Activated gamma-delta T cell treated with anti-CD3 and anti-CD28 coated beads, Interleukin-2, amount 50 U/mL, for 16 hours (primary cell): ENCODE measurements at regions not wholly inside any gene's neighbourhood (a gene's known extent, or its start where the extent isn't known, plus 50 kb on each side); places are given as distances from the start of the nearest gene placed in this dataset.
"Not testable (repeated sequence)": the region's sequence is repeated elsewhere in the genome, so short reads cannot be mapped to it uniquely, and the experiment has no call there.

Experiments used
- DNase-seq: peaks from one replicate; pipeline ENCODE4 v3.0.0-alpha.2; 2020; ENCODE audit warnings: low read depth

DNA sequence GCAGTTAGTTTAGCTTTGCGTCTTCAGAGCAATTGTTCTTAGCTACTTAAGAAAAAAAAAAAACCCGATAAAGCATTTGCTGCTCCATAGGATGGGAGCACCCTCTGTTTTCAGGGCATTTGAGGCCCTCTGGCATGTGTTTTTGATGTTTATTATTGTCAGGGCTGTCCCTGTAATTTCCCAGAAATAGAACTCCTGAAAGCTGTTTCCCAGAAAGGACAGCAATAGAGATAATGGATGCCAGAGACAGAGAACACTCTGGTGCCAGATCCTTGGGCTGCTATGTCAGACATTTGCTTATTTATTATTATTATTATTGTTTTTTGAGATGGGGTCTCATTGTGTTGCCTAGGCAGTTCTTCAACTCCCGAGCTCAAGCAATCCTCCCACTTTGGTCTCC lies 201.3 kb downstream of the ALG10 start:
- DNase-seq, result no peak

DNA sequence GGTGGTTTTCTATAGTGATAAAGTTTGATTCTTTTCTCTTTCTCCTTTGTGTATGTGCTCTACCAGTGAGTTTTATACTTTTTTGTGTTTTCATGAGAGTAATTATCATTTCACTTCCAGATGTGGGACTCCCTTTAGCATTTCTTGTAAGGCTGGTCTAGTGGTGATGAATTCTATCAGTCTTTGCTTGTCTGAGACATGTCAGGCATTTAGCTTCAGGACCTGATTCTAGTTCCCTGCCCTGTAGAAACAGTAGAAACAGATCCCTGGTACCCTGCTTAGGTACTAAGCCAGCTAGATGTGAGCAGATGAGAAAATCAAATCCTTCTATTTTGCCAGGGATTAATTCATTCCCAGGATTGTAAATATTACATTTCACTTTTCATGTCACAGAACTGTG lies 203.7 kb downstream of the ALG10 start:
- not testable (repeated sequence) for DNase-seq

DNA sequence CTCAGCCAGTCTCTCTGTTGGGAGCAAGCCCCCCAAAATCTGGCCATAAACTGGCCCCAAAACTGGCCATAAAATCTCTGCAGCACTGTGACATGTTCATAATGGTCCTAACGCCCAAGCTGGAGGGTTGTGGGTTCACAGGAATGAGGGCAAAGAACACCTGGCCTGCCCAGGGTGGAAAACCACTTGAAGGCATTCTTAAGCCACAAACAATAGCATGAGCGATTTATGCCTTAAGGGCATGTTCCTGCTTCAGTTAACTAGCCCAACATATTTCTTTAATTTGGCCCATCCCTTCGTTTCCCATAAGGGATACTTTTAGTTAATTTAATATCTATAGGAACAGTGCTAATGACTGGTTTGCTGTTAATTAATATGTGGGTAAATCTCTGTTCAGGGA lies 205.8 kb downstream of the ALG10 start:
- DNase-seq, result not testable (repeated sequence)

GRCh38 chr12:34229033-34229432 lies 206.7 kb downstream of the ALG10 start:
- DNase-seq, result not testable (repeated sequence)

DNA sequence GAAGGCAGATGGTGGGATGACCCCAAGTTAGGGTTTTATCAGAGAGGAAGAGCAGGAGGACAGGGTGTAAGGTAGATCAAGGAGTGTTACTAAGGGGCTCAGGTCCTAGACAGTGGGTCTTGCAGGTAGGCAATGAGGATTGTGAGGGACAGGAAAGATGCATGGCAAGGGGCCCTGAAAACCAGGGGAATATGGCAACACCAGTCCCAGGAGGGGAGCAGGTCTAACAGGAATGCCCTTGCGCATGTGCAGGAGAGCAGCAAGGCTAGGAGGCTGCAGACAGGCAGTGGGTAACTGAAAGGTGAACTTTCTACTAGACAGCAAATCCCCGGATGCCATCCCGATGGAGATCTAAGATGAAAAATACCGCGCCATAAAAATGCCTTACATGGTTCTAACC lies 211.3 kb downstream of the ALG10 start:
- no peak for DNase-seq

GRCh38 chr12:34236073-34236472 lies 213.8 kb downstream of the ALG10 start:
- no peak for DNase-seq

DNA sequence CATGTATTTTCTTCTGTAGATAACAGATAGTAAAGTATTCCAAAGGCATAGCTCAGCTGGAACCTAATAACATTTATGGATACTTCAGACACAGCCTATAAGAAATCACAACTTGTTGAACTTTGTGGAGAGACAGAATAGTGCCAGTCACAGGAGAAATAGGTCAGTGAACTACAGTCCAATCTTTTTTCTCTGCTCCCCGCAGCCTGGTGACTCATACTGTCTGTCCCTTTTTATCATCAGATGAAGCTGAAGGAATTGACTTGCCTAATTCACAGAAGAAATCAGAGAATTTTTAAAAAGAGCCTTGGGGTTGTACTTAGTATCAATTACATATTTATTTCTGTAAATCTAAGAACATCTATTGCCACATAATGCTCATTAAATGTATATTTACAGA lies 222.3 kb downstream of the ALG10 start:
- no peak for DNase-seq

GRCh38 chr12:34249271-34249670 lies 227.0 kb downstream of the ALG10 start:
- DNase-seq, result no peak

GRCh38 chr12:34251879-34252278 lies 229.6 kb downstream of the ALG10 start:
- DNase-seq, result not testable (repeated sequence)

- DNase-seq, result no peak
Observed at GRCh38 chr12:34253674-34254073, 231.4 kb downstream of the ALG10 start.

GRCh38 chr12:34257093-34257492 lies 234.8 kb downstream of the ALG10 start:
- no peak for DNase-seq

- not testable (repeated sequence) for DNase-seq
Observed at GRCh38 chr12:34262140-34262539, 239.8 kb downstream of the ALG10 start.

DNA sequence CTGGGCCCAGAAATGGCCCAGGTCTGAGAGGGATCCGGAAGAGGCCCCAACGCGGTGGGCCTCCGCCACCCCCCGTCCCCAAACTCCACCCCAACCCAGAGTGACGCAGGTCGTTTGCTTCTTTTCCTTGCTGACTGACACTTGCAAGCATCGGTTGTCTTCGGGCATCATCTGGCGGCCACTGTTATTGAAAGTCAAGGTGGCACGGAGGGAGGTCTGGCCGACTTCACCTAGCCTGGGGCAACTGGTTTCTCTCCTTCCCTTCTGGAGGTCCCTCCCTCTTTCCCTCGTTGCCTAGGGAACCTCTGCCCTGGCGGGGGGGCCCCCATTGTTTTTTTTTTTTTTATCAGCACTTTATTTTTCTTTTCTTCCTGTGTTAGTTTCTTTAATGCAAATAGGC lies 241.8 kb downstream of the ALG10 start:
- no peak for DNase-seq

GRCh38 chr12:34273703-34274102 lies 251.4 kb downstream of the ALG10 start:
- DNase-seq, result not testable (repeated sequence)

- no peak for DNase-seq
Observed at GRCh38 chr12:34275129-34275528, 252.8 kb downstream of the ALG10 start.

DNA sequence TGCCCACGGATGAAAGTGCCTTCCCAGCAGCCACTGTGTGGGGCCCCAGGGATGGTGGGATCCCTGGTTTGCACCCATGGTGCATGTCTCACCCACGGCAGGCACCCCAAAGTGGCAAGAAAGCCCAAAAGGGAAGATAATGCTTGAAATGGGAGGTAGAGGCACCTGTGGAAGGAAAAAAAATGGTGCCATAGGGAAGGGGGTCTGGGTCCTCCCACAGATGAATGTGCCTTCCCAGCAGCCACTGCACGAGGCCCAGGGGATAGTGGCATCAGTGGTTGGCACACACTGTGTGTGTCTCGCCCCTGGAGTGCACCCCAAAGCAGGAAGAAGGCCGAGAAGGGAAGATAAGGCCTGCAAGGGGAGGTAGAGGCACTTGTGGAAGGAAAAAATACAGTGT lies 264.2 kb downstream of the ALG10 start:
- DNase-seq, result no peak

DNA sequence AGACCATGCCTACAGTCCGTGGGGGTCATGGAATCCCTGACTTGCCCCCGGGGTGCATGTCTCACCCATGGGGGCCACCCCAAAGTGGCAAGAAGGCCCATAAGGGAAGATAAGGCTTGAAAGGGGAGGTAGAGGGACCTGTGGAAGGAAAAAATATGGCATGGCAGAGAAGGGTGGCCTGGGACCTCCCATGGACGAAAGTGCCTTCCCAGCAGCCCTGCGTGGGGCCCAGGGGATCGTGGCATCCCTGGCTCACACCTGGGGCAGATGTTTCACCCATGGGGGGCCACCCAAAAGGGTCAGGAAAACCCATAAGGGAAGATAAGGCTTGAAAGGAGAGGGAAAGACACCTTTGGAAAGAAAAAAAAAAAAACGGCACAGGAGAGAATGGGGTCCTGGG lies 264.6 kb downstream of the ALG10 start:
- DNase-seq, result no peak

DNA sequence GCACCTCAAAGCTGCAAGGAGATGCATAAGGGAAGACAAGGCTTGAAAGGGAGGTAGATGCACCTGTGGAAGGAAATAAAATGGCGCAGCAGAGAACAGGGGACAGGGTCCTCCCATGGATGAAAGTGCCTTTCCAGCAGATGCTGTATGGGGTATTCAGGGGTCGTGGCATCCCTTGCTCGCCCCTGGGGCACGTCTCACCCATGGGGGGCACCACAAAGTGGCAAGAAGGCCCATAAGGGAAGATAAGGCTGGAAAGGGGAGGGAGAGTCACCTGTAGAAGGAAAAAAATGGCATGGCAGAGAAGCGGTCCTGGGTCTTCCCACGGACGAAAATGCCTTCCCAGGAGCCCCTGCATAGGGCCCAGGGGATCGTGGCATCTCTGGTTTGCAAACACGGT lies 265.1 kb downstream of the ALG10 start:
- DNase-seq, result no peak

GRCh38 chr12:34287986-34288962 lies 266.0 kb downstream of the ALG10 start:
- no peak for DNase-seq

DNA sequence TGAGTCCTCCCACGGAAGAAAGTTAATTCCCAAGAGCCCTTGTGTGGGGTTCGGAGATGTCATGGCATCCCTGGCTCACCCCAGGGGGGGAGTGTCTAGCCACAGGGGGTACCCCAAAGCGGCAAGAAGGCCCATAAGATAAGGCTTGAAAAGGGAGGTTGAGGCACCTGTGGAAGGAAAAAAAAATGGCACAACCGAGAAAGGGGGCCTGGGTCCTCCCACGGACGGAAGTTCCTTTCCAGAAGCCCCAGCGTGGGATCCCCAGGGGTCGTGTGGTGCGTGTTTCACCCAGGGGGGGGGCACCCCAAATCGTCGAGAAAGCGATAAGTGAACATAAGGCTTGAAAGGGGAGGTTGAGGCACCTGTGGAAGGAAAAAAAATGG lies 266.7 kb downstream of the ALG10 start:
- DNase-seq, result no peak

DNA sequence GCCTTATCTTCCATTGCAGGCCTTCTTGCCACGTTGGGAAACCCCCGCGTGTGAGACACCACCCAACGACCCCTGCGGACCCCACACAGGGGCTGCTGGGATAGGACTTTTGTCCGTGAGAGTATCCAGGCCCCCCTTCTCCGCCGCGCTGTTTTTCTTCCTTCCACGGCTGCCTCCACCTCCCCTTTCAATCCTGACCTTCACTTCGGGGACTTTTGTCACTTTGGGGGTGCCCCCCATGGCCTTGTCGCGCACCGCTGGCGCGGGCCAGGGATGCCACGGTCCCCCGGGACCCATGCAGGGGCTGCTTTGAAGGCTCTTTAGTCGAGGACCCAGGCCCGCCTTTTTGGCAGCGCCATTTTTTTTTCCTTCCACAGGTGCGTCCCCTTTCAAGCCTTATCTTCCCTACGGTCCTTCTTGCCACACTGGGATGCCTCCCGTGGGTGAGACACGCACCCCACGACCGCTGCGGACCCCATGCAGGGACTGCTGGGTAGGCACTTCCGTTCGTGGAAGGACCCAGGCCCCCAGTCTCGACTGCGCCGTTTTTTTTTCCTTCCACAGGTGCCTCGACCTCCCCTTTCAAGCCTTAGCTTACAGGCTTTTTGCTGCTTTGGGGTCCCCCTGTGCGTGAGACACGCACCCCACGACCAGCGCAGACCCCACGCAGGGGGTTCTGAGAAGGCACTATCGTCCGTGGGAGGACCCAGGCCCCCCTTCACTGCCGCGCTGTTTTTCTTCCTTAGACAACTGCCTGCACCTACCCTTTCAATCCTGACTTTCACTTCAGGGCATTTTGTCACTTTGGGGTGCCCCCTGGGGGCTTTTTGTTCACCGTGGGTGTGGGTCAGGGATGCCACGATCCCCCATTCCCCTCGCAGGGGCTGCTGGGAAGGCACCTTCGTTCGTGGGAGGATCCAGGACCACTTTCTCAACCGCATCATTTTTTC lies 267.4 kb downstream of the ALG10 start:
- DNase-seq, result no peak

- DNase-seq, result no peak
Observed at GRCh38 chr12:34290381-34290995, 268.2 kb downstream of the ALG10 start.
